ENCODE measurements at regions not wholly inside any gene's neighbourhood (a gene's known extent, or its start where the extent isn't known, plus 50 kb on each side); places are given as distances from the start of the nearest gene placed in this dataset.

GRCh38 chr2:59217360-59217759 lies 976.2 kb upstream of the FANCL start:
- H3K14ac ChIP-seq (ENCODE audit: insufficient read length) = no peak overlapping the region
- H3K4me2 ChIP-seq (ENCODE audit: insufficient read depth in 1 of 2, low read depth in 2 of 2, low read length in 2 of 2) = no peak overlapping the region
- H2BK120ac ChIP-seq (replicated peaks; ENCODE audit: low read depth, low read length) = no peak overlapping the region
- no peak overlapping the region for H2AFZ ChIP-seq (ENCODE audit: low read length)
- no peaks in the 10 kb centered on the region for H3K79me1 ChIP-seq (ENCODE audit: low read depth, low read length)
- no peak overlapping the region for H3K18ac ChIP-seq (ENCODE audit: extremely low read depth, low read length)
- no peak overlapping the region for H4K91ac ChIP-seq (replicated peaks; ENCODE audit: insufficient read length, low read length)
- H3K4me3 ChIP-seq (ENCODE audit: extremely low read depth in 1 of 4, insufficient read depth in 2 of 4, low read depth in 3 of 4, low read length in 4 of 4) = no peak overlapping the region
- no peaks in the 10 kb centered on the region for H3K4me1 ChIP-seq (replicated peaks in 1 of 4; ENCODE audit: control insufficient read depth in 3 of 4, insufficient read depth in 4 of 4, low read length in 3 of 4)
- H3K79me2 ChIP-seq (ENCODE audit: control insufficient read depth in 1 of 2, insufficient read depth in 2 of 2, low read length in 2 of 2) = no peaks in the 10 kb centered on the region
- H2BK5ac ChIP-seq (ENCODE audit: low read depth, low read length) = no peak overlapping the region
- no peak overlapping the region for H2BK15ac ChIP-seq (ENCODE audit: low read length)
- H3K27ac ChIP-seq (ENCODE audit: low read depth, low read length) = no peak overlapping the region
- H3K56ac ChIP-seq (replicated peaks; ENCODE audit: insufficient read length, low read depth, low read length) = no peak overlapping the region
- no peak overlapping the region for H3K9ac ChIP-seq (replicated peaks in 1 of 4; ENCODE audit: extremely low read depth in 1 of 4, low read depth in 3 of 4, low read length in 3 of 4)
- H3K23me2 ChIP-seq (ENCODE audit: low read depth, low read length) = no peaks in the 10 kb centered on the region; the same call in 1 of the 2 replicates
- no peak overlapping the region for H2AK5ac ChIP-seq (ENCODE audit: low read depth, low read length)
- no peaks in the 10 kb centered on the region for H3K9me3 ChIP-seq (ENCODE audit: insufficient read depth in 2 of 2, low read depth in 1 of 2, low read length in 1 of 2)
- ChIA-PET POLR2A (ENCODE audit: partially characterized antibody) (no interaction called here), CTCF (ENCODE audit: partially characterized antibody) (interaction anchor here (0.6 kb wide), 1 partner anchor 120 kb away, joined by 3 read pairs; no protein-coding TSS in a partner anchor)
- 56% methylated on average over 3 of the region's 3 CpGs; no CpG with 5 or more reads in 1 of the 2 experiments for WGBS, 2 experiments (ENCODE audit: extremely low coverage in 1 of 2, insufficient coverage in 1 of 2, insufficient read length in 1 of 2, insufficient replicate concordance in 2 of 2, low coverage in 1 of 2, low lambda C conversion rate in 2 of 2, missing lambda C conversion rate in 1 of 2)
- no peak overlapping the region for H4K8ac ChIP-seq (ENCODE audit: extremely low read depth, insufficient read depth, low read length)
- H3K23ac ChIP-seq (ENCODE audit: insufficient read length) = no peak overlapping the region
- DNase-seq (ENCODE audit: low read depth in 1 of 2, low spot score in 2 of 2) (no peak), FAIRE-seq (no peak)
- no peaks in the 10 kb centered on the region for H3K36me3 ChIP-seq (ENCODE audit: control insufficient read depth in 2 of 4, insufficient read depth in 4 of 4, low read length in 3 of 4)
- H2BK20ac ChIP-seq (ENCODE audit: low read length) = no peak overlapping the region
- TF ChIP-seq SP1 (IDR thresholded peaks at IDR 0.05; ENCODE audit: low read depth, low read length) (no peak), RXRA (IDR thresholded peaks at IDR 0.05; ENCODE audit: insufficient read depth, low read depth, low read length) (no peak), TBP (IDR thresholded peaks at IDR 0.05; ENCODE audit: low read depth, low read length) (no peak), KDM1A (IDR thresholded peaks at IDR 0.05; ENCODE audit: borderline replicate concordance, low read length) (no peak), ATF3 (IDR thresholded peaks at IDR 0.05; ENCODE audit: insufficient read depth, low read depth, low read length) (no peak), SIRT6 (IDR thresholded peaks at IDR 0.05; ENCODE audit: low read length) (no peak), EZH2 (IDR thresholded peaks at IDR 0.05; ENCODE audit: low read depth, low read length, severe bottlenecking) (no peak), GTF2F1 (IDR thresholded peaks at IDR 0.05; ENCODE audit: borderline replicate concordance, low read depth, low read length) (no peak), SP2 (IDR thresholded peaks at IDR 0.05; ENCODE audit: low read length) (no peak), MAFK (IDR thresholded peaks at IDR 0.05; ENCODE audit: low read depth, low read length) (no peak), JUND (IDR thresholded peaks at IDR 0.05; ENCODE audit: low read length) (no peak), NRF1 (IDR thresholded peaks at IDR 0.05; ENCODE audit: low read depth, low read length) (no peak)
- H2BK12ac ChIP-seq (ENCODE audit: low read depth, low read length) = no peak overlapping the region
- no peak overlapping the region for H3K4ac ChIP-seq (replicated peaks; ENCODE audit: insufficient read length, low read depth, low read length)
- H3K27me3 ChIP-seq (replicated peaks in 1 of 4; ENCODE audit: control insufficient read depth in 3 of 4, extremely low read depth in 1 of 4, insufficient read depth in 3 of 4, low read length in 3 of 4) = no peaks in the 10 kb centered on the region
- no peaks in the 10 kb centered on the region for H4K20me1 ChIP-seq (replicated peaks in 1 of 2; ENCODE audit: control insufficient read depth in 1 of 2, insufficient read depth in 2 of 2, low read length in 2 of 2)
- H4K5ac ChIP-seq (ENCODE audit: insufficient read length, low read depth, low read length) = no peak overlapping the region
